ENCODE measurements at regions not wholly inside any gene's neighbourhood (a gene's known extent, or its start where the extent isn't known, plus 50 kb on each side); places are given as distances from the start of the nearest gene placed in this dataset.
A peak's percentile ranks its signal among the peaks of the same experiment; 100 is the strongest.

GRCh38 chr4:41318839-41319530 is 62.3 kb downstream of the UCHL1 start:
- peak; percentile 81 for ATAC-seq

DNA sequence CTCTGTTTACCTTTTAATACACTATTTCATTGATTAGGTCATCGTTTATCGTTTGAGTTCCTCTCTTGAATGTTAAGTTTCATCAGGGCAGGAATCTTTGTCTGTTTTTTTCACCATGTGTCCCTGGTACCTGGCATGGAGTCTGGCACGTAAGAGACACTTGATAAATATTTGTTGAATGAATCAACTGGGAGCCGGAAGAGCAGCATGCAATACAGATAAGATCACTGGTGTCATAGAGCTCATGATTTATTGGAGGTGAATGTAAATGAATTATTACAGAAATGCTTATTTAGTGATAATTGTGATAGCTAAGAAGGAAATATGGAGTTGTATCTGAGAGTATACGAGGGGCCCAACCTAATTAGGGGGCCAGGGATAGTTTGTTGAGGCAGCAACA is 62.8 kb downstream of the UCHL1 start:
- peak; percentile 58 for ATAC-seq

GRCh38 chr4:41320278-41320677 is 63.5 kb downstream of the UCHL1 start:
- no peak for ATAC-seq

GRCh38 chr4:41320786-41321185 is 64.1 kb downstream of the UCHL1 start:
- ATAC-seq = no peak

GRCh38 chr4:41321216-41321945 is 64.7 kb downstream of the UCHL1 start:
- no peak for ATAC-seq

GRCh38 chr4:41322617-41323016 is 65.9 kb downstream of the UCHL1 start:
- no peak for ATAC-seq

GRCh38 chr4:41323179-41323578 is 66.5 kb downstream of the UCHL1 start:
- no peak for ATAC-seq

- ATAC-seq = no peak
Measured at GRCh38 chr4:41323706-41324105, 67.0 kb downstream of the UCHL1 start.

DNA sequence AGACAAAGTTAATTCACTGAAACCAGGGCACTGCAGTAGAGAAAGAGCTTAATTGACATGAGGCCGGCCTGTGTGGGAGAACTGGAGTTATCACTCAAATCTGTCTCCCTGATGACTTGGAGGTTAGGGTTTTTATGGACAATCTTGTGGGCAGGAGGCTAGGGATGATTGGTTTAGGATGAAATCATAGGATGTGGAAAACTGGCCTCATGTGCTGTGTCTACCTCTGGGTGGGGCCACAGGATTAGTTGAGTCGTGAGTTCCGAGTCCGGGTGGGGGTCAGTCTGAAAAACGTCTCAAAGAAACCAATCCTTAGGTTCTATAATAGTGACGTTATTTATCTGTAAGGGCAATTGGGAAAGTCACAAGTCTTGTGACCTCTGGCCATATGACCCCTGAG is 68.1 kb downstream of the UCHL1 start:
- no peak for ATAC-seq

- no peak for ATAC-seq
Measured at GRCh38 chr4:41325901-41326300, 69.2 kb downstream of the UCHL1 start.

GRCh38 chr4:41326776-41327175 is 70.0 kb downstream of the UCHL1 start:
- ATAC-seq = no peak

GRCh38 chr4:41327770-41328169 is 71.0 kb downstream of the UCHL1 start:
- peak; percentile 77 for ATAC-seq

GRCh38 chr4:41329361-41329760 is 72.6 kb downstream of the UCHL1 start:
- ATAC-seq = no peak

DNA sequence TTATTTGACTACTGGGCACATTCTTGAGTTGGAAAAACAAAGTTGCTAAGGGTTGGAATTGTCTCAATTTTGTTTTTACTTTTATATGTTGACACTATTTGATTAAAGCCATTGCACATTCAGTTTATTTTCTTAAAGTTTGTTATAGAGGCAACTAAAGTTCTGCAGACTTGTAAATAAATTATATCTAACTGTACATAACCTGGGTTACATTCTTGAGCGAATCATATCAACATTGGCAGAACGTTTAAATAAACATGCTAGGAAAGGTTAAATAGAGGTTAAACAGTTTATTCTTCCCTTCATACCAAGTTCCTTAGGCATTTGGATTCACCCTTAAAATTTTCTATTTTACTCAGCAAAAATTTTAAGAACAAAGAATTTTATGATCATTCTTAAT is 74.5 kb downstream of the UCHL1 start:
- ATAC-seq = no peak

DNA sequence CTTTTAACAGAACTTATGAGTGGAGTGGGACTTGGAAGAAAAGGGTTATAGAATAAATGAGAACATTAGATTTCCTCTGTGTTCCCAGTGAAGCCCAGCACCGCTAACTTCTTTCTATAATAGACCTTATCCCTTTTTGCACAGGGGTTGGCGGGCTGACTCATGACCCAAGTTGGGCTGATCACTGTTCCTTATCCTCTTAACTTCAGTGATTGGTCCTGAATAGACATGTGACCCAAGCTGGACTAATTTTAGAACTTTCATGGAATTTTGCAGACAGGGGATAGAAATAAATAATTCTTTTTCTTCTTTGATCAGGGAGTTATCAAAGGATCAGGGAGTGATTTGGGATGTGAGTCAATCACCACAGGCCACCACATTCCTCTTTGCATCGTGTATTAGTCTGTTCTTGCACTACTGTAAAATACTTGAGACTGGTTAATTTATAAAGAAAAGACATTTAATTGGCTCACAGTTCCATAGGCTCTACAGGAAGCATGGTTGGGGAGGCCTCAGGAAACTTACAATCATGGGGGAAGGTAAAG is 75.9 kb downstream of the UCHL1 start:
- no peak for ATAC-seq

GRCh38 chr4:41334182-41334581 is 77.5 kb downstream of the UCHL1 start:
- peak; percentile 79 for ATAC-seq

- ATAC-seq = no peak
Measured at GRCh38 chr4:41339812-41340809, 83.4 kb downstream of the UCHL1 start.

GRCh38 chr4:41346306-41347061 is 89.8 kb downstream of the UCHL1 start:
- no peak for ATAC-seq

DNA sequence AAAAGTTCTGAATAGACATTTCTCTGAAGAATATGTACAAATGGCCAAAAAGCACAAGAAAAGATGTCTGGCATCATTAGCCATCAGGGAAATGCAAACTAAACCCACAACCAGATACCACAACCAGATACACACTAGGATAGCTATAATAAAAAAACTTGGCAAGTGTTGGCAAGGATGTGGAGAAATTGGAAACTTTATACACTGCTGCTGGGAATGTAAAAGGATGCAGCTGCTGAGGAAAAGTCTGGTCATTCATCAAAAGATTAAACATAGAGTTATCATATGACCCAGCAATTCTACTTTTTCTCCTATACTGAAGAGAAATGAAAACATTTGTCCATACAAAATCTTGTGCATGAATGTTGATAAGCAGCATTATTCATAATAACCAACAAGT is 92.3 kb downstream of the UCHL1 start:
- ATAC-seq = no peak

DNA sequence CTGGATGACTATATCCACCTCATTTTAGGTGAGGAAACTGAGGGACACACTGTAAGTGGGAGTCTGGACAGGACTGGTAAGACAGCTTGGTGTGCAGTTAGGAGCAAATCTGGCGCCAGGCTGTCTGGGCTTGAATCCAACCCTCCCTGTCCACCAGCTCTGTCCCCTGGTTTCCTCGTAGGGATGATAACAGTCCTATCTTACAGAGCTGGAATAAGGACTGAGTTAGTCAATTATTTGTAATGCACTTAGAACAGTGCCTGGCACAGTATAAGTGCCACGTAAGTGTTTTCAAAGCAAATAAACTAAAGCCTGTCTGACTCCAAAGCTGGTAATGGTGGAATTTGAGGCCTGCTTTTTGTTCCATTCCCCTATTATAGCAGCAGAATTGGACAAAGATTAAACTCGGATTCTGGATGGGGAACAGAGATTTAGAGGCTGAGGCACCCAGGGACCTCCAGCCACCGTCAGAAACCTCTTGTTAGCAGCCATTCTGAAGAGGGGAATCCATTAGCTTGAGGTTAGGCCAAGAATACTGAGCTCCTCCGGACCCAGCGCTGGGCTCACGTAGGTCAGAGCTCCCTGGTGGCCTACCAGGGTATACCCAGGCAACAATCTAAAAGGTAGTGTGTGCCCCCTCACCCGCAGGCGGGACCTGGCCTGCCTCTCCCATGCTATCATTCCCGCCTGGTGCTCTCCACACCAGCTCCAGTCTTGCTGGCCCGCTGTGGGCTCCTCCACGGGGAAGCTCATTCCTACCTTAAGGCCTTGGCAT is 102.1 kb downstream of the UCHL1 start:
- no peak for ATAC-seq

DNA sequence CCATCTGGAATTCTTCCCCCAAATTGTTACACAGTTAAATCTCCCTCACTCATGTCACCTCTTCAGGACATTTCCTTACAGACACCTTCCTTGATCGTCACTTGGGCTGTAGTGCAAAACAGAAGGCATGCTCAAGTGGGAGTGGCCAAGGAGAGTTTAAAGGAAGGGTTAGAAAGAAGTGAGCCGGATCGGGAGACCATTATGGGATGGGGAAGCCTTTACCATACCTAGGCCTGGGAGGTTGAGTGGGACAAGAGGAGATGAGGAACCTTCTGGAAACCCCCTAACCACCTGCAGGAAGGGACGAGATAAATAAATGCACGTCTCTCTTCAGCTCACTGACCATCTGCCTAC is 102.7 kb downstream of the UCHL1 start:
- ATAC-seq = no peak
